ENCODE measurements at regions not wholly inside any gene's neighbourhood (a gene's known extent, or its start where the extent isn't known, plus 50 kb on each side); places are given as distances from the start of the nearest gene placed in this dataset.

DNA sequence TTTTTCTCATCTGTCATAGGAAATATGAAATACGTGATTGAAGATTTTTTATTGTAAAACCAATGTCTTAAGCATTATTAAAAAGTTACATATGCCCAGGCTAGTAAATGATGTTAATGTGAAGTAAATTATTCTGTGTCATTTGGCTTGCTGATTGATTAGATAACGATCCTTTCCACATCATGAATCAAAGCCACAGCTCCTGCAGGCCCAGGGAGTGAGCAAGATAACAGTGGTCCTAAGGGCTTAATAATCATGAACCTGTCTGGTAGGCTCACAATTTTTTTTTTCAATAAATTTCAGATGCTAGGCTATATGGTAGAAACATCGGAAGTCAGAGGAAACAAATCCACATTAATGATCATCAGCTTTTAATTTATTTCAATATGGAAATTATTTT, 269.0 kb upstream of the SLC10A2 start:
- Mint-ChIP-seq H3K27ac (no peak overlapping the region), H3K27me3 (no peaks in the 10 kb centered on the region), H3K9me3 (peaks cover 1 to 8% of the 10 kb centered on the region in 2 donors), H3K4me3 (no peak overlapping the region), H3K4me1 (no peaks in the 10 kb centered on the region)
- no peak for ATAC-seq
- no peak for DNase-seq

- Mint-ChIP-seq H3K9me3 (no peaks in the 10 kb centered on the region), H3K4me3 (no peak overlapping the region), H3K27me3 (no peaks in the 10 kb centered on the region), H3K27ac (no peak overlapping the region), H3K4me1 (no peaks in the 10 kb centered on the region)
- ATAC-seq = no peak
- DNase-seq = no peak
These were observed 265.7 kb upstream of the SLC10A2 start for GRCh38 chr13:103331924-103332323.

DNA sequence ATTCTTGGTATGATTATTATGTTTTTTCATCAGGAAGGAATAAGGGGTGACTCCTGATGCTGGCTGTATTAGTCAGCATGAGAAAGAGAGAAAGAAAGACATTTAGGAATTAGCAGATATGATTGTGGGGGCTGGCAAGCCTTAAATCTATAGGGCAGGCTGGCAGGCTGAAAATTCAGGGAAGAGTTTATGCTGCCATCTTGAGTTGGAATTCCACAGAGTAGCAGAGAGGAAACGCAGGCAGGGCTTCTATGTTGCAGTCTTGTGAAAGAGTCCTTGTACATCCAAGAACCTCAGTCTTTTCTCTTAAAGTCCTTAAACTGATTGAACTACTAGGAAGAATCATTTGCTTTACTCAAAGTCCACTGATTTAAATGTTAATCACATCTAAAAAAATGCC, 262.7 kb upstream of the SLC10A2 start:
- no peaks in the 10 kb centered on the region for H3K4me1 Mint-ChIP-seq

DNA sequence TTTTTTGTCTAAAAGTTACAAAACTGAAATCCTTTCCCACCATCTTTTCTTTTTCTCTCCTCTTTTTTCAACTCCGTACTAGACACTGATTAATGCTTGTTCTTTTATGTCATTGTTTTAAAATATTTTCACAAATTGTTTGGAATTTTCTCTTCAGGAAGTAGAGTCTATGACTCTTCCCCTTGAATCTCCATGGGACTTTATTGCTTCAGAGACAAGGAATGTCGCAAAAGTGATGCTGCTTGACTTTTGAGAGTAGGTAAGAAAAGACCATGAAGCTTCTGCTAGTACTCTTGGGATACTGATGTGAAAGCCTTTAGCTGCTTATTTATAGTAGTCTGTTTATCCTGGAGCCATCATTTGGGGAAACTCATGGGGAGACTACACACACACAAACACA, 260.1 kb upstream of the SLC10A2 start:
- DNase-seq = no peak
- Mint-ChIP-seq H3K4me3 (no peak overlapping the region), H3K27ac (no peak overlapping the region), H3K9me3 (peaks cover 0 to 4% of the 10 kb centered on the region in 2 donors), H3K4me1 (no peaks in the 10 kb centered on the region), H3K27me3 (no peaks in the 10 kb centered on the region)
- ATAC-seq = no peak

More for the DNA sequence above, 262.7 kb upstream of the SLC10A2 start:
- no peak overlapping the region for H3K27ac Mint-ChIP-seq
- no peak for DNase-seq
- H3K4me3 Mint-ChIP-seq = no peak overlapping the region
- ATAC-seq = no peak
- no peaks in the 10 kb centered on the region for H3K9me3 Mint-ChIP-seq
- no peaks in the 10 kb centered on the region for H3K27me3 Mint-ChIP-seq

DNA sequence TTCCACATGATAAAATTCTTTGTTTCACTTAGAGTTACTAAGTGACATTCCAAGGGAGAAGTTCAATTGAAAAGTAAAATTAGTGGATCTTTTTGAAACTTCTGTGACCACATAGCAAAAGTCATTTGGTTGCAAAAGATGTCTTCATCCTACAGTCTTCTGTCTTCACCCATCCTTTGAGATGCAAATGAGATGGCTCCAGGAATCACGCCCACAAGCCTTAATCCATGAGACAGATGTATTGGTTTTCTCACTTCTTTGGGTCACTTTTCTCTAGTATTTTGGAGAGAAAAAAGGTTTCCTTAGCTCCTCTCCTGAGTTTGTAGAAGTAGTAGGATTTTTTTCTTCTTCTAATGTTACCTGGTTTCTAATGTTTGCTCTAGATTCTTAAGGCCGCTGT, 259.5 kb upstream of the SLC10A2 start:
- H3K27ac Mint-ChIP-seq = no peak overlapping the region
- H3K4me3 Mint-ChIP-seq = no peak overlapping the region
- no peaks in the 10 kb centered on the region for H3K27me3 Mint-ChIP-seq
- DNase-seq = no peak
- no peak for ATAC-seq
- no peaks in the 10 kb centered on the region for H3K4me1 Mint-ChIP-seq
- peaks cover 0 to 4% of the 10 kb centered on the region in 2 donors for H3K9me3 Mint-ChIP-seq

DNA sequence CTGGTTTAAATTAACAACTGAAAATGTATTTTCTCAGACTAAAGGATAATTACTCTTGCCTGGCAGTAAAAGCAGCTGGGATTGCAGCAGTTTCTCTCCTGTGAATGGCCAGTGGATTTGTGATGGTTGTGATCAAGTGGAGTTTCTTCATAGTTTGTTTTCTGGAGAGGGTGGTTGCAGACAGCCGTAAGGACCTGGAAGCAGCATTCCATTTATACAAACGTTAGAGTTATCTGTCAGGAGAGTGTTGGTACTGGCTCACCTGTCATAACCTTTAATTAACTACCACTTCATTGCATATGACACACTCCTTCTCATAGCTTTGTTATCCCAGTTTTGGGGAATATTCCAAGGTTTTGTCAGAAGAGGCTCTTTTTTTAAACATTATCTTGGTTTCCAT, 258.4 kb upstream of the SLC10A2 start:
- Mint-ChIP-seq H3K9me3 (peaks cover 0 to 4% of the 10 kb centered on the region in 2 donors), H3K4me3 (no peak overlapping the region), H3K27me3 (no peaks in the 10 kb centered on the region), H3K27ac (no peak overlapping the region), H3K4me1 (no peaks in the 10 kb centered on the region)
- ATAC-seq (no peak), DNase-seq (no peak)

DNA sequence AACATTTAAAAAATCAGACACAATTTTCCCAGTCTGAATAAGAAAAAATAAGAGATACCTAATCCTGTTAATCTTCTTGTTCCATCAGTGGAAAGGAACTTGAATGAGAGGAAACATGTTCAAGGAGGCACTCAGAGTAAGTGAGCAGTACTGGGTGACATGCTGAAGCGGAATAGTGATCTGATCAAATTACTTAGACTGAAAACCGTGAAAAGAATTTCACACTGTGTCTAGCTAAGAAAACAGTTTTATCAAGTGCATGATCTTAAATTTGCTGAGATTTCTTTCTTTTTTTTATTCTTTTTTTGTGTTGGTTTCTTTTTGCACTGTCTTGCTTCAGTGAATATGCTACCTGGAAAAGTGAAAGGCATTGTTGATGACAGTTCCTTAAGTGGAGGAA, 249.5 kb upstream of the SLC10A2 start:
- no peak overlapping the region for H3K27ac Mint-ChIP-seq
- DNase-seq = no peak
- no peaks in the 10 kb centered on the region for H3K4me1 Mint-ChIP-seq
- H3K9me3 Mint-ChIP-seq = peaks cover 4 to 12% of the 10 kb centered on the region in 2 donors
- no peaks in the 10 kb centered on the region for H3K27me3 Mint-ChIP-seq
- H3K4me3 Mint-ChIP-seq = no peak overlapping the region
- no peak for ATAC-seq

GRCh38 chr13:103312467-103312866, 246.2 kb upstream of the SLC10A2 start:
- Mint-ChIP-seq H3K4me1 (no peaks in the 10 kb centered on the region), H3K27me3 (no peaks in the 10 kb centered on the region), H3K27ac (no peak overlapping the region), H3K4me3 (no peak overlapping the region), H3K9me3 (peaks cover 15 to 18% of the 10 kb centered on the region in 2 donors)
- ATAC-seq (no peak), DNase-seq (no peak)

GRCh38 chr13:103308667-103309066, 242.4 kb upstream of the SLC10A2 start:
- Mint-ChIP-seq H3K9me3 (peaks cover 11 to 18% of the 10 kb centered on the region in 2 donors), H3K27ac (no peak overlapping the region), H3K4me1 (no peaks in the 10 kb centered on the region), H3K4me3 (no peak overlapping the region), H3K27me3 (no peaks in the 10 kb centered on the region)
- DNase-seq (no peak), ATAC-seq (no peak)

GRCh38 chr13:103306163-103306562, 239.9 kb upstream of the SLC10A2 start:
- Mint-ChIP-seq H3K9me3 (peaks cover 11 to 17% of the 10 kb centered on the region in 2 donors), H3K27me3 (no peaks in the 10 kb centered on the region), H3K27ac (no peak overlapping the region), H3K4me1 (no peaks in the 10 kb centered on the region), H3K4me3 (no peak overlapping the region)
- DNase-seq (no peak), ATAC-seq (no peak)

DNA sequence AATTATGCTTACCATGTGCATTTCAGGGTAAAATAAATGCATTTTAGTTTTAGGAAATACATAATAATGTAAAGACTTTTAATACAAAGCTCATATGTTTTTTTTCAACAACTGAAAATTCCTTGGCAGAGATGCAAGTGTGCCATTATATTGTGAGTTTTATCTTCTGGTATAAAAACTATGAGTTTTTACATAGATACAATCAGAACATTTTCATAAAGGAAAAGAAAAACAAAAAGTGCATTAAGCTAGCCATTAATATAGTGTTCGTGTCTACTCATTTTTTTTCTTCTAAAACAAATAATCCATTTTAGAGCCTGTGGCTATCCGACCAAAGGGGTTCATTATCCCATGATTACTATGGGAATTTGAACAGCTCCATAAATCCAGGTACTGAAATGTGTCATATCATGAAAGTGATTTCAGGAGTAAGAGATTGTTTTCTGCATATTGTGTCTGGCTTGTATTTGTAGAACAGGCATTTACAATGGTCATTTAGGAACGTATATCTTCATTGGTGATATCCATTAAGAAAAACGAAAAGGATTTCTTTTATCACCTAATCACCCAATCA, 236.9 kb upstream of the SLC10A2 start:
- no peaks in the 10 kb centered on the region for H3K27me3 Mint-ChIP-seq
- peaks cover 0 to 1% of the 10 kb centered on the region in 2 donors for H3K9me3 Mint-ChIP-seq
- H3K4me3 Mint-ChIP-seq = no peak overlapping the region
- no peak overlapping the region for H3K27ac Mint-ChIP-seq
- DNase-seq = no peak
- no peaks in the 10 kb centered on the region for H3K4me1 Mint-ChIP-seq
- no peak for ATAC-seq

GRCh38 chr13:103302676-103303075, 236.5 kb upstream of the SLC10A2 start:
- ATAC-seq (no peak), DNase-seq (no peak)
- H3K9me3 Mint-ChIP-seq = no peaks in the 10 kb centered on the region
- no peak overlapping the region for H3K27ac Mint-ChIP-seq
- H3K4me3 Mint-ChIP-seq = no peak overlapping the region
- no peaks in the 10 kb centered on the region for H3K27me3 Mint-ChIP-seq
- H3K4me1 Mint-ChIP-seq = no peaks in the 10 kb centered on the region

DNA sequence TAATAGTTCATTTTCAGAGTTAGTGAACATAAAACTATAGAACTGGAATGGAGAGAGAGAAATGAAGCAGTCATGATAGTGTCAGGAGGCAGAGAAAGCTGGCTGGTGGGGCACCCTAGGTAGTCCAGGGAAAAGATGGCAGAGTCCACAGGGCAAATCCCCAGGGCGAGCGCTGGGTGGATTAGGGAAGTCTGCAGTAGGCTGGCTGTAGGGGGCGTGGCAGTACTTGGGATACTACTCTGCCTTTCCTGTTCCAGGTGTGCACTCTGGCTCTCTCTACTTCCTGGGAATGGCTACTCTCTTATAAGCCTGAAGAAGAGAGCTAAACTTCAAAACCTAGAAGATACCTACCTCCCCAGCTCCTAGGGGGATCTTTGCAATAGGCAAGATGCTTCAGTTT, 232.9 kb upstream of the SLC10A2 start:
- ATAC-seq (no peak), DNase-seq (no peak)
- Mint-ChIP-seq H3K9me3 (peaks cover 0 to 7% of the 10 kb centered on the region in 2 donors), H3K4me1 (no peaks in the 10 kb centered on the region), H3K27me3 (no peaks in the 10 kb centered on the region), H3K4me3 (no peak overlapping the region), H3K27ac (no peak overlapping the region)

GRCh38 chr13:103297083-103297482, 230.9 kb upstream of the SLC10A2 start:
- Mint-ChIP-seq H3K27ac (peak overlapping the region in 1 of 2 donors; percentile 67), H3K4me3 (no peak overlapping the region), H3K27me3 (no peaks in the 10 kb centered on the region), H3K4me1 (no peaks in the 10 kb centered on the region), H3K9me3 (peaks cover 5 to 7% of the 10 kb centered on the region in 2 donors)
- DNase-seq (no peak), ATAC-seq (no peak)

DNA sequence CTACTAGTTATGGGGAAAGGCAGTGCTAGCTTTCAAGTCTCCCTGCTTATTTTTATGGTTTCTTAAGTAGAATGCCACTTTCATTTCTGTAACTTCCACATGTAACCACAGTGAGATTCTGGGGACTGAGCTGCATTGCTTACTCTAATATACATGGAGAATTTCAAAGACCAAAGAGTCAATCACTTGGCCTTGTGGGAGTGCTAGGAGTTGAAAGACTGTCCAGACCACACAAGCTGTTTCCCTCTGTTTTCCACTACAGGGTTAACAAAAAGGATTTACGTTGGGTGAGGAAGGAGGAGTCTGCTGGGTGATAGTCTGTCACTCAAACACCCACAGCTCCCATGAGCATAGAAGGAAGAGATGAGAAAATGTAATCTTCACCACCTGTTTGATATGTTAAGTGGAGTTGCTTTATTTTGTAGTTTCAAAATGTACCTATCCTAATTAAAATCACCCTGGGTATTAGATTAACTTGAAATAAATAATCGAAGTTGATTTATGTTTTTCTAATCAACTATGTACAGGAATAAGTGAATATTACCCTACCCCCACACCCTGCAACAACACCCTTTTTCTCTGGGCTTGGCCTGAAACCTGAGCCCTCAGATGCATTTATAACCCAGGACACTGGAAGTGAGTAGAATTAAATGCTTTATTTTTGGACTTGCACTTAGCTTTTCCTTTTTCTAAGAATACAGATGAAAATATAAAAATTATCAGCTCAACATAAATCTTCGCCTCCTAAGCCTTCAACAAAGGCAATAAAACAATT, 225.8 kb upstream of the SLC10A2 start:
- no peak for ATAC-seq
- Mint-ChIP-seq H3K9me3 (peaks cover 5 to 9% of the 10 kb centered on the region in 2 donors), H3K27me3 (no peaks in the 10 kb centered on the region), H3K27ac (no peak overlapping the region), H3K4me3 (no peak overlapping the region), H3K4me1 (peaks cover 6% of the 10 kb centered on the region)
- DNase-seq = no peak

DNA sequence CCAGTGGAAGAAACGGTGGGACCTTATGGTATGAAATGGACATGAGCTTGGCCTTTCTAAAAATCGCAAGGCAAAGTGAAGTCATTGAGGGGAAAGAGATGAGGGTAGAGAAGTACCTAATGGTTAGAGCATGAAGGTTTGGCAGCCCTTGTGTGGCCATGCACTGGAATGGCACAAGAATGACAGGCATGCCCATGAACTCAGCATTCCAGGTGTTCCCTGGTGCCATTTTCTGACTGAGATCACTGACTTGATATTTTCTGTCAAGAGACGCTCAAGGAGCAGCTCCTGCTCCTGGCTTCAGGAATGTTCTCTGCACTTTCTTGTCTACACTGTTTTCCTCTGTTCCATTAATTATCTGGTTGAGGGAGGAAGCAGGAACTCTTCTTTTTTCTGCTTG, 225.0 kb upstream of the SLC10A2 start:
- no peaks in the 10 kb centered on the region for H3K27me3 Mint-ChIP-seq
- DNase-seq (no peak), ATAC-seq (no peak)
- H3K4me1 Mint-ChIP-seq = peaks cover 6% of the 10 kb centered on the region
- H3K9me3 Mint-ChIP-seq = peaks cover 5 to 7% of the 10 kb centered on the region in 2 donors
- no peak overlapping the region for H3K27ac Mint-ChIP-seq
- no peak overlapping the region for H3K4me3 Mint-ChIP-seq

All from stimulated activated naive CD8-positive, alpha-beta T cell treated with anti-CD3 and anti-CD28 coated beads, Interleukin-15, amount 100 ng/mL, for 72 hours (primary cell).